CD14-positive monocyte (primary cell): ENCODE measurements at regions not wholly inside any gene's neighbourhood (a gene's known extent, or its start where the extent isn't known, plus 50 kb on each side); places are given as distances from the start of the nearest gene placed in this dataset.
"Not testable (repeated sequence)": the region's sequence is repeated elsewhere in the genome, so short reads cannot be mapped to it uniquely, and the experiment has no call there.

Experiments used
- DNase-seq, 3 donors: peaks; one replicate each; pipeline ENCODE4 v3.0.0-alpha.2; 2011 to 2022
- H2AFZ ChIP-seq: 2 replicates; pipeline ENCODE4 v1.6.0; 2012; ENCODE audit warnings: mild to moderate bottlenecking, low read depth, low read length, inconsistent platforms; ENCODE audit not compliant: insufficient read depth, poor library complexity, severe bottlenecking
- H3K27ac ChIP-seq, 2 donors: 1 replicate in 1 of 2; 2 replicates in 1 of 2; pipeline ENCODE4 v1.5.1; 2012 to 2013; ENCODE audit warnings: low read length in 2 of 2, control low read depth in 1 of 2, inconsistent platforms in 1 of 2, low read depth in 1 of 2, mild to moderate bottlenecking in 1 of 2
- H3K27me3 ChIP-seq, 2 donors: one replicate each; pipeline versions ENCODE4 v1.6.0 to v1.6.1; 2011 to 2013; ENCODE audit warnings: low read length in 2 of 2; ENCODE audit not compliant: control insufficient read depth in 2 of 2, insufficient read depth in 2 of 2
- H3K36me3 ChIP-seq, 2 donors: replicated peaks in 1 of 2; 1 replicate in 1 of 2; 2 replicates in 1 of 2; pipeline versions ENCODE4 v1.5.1 to v1.6.1; 2012 to 2013; ENCODE audit warnings: low read length in 2 of 2, control low read depth in 1 of 2, inconsistent platforms in 1 of 2, mild to moderate bottlenecking in 1 of 2; ENCODE audit not compliant: insufficient read depth in 2 of 2, control insufficient read depth in 1 of 2
- H3K4me1 ChIP-seq, 2 donors: 1 replicate in 1 of 2; 2 replicates in 1 of 2; pipeline versions ENCODE4 v1.5.1 to v1.6.1; 2012 to 2013; ENCODE audit warnings: low read length in 2 of 2, control low read depth in 1 of 2, inconsistent platforms in 1 of 2, mild to moderate bottlenecking in 1 of 2, moderate library complexity in 1 of 2; ENCODE audit not compliant: insufficient read depth in 2 of 2, control insufficient read depth in 1 of 2
- H3K4me2 ChIP-seq: replicated peaks from 2 replicates; pipeline ENCODE3; 2012; ENCODE audit warnings: low read length, moderate library complexity, mild to moderate bottlenecking; ENCODE audit not compliant: poor library complexity, severe bottlenecking; ENCODE audit errors: extremely low read depth
- H3K4me3 ChIP-seq, 3 experiments: fragments of 200-600 bp in 1 of 3; sonication (generic) in 1 of 3; replicated peaks in 1 of 3; 1 replicate in 2 of 3; 2 replicates in 1 of 3; pipeline ENCODE4 v1.5.1; 2011 to 2013; ENCODE audit warnings: low read length in 3 of 3, mild to moderate bottlenecking in 3 of 3, control low read depth in 2 of 3, low read depth in 2 of 3, inconsistent platforms in 1 of 3, moderate library complexity in 1 of 3
- H3K79me2 ChIP-seq: 2 replicates; pipeline ENCODE4 v1.6.0; 2012; ENCODE audit warnings: mild to moderate bottlenecking, control low read depth, inconsistent platforms, low read length, moderate library complexity; ENCODE audit not compliant: insufficient read depth
- H3K9ac ChIP-seq: 2 replicates; pipeline ENCODE4 v1.6.0; 2017; ENCODE audit warnings: low read length, mild to moderate bottlenecking; ENCODE audit not compliant: insufficient read depth, poor library complexity, severe bottlenecking
- H3K9me3 ChIP-seq, 2 donors: replicated peaks in 1 of 2; 1 replicate in 1 of 2; 2 replicates in 1 of 2; pipeline versions ENCODE4 v1.5.1 to v1.6.1; 2012 to 2013; ENCODE audit warnings: low read length in 2 of 2, control low read depth in 1 of 2; ENCODE audit not compliant: control insufficient read depth in 1 of 2, insufficient read depth in 1 of 2
- H4K20me1 ChIP-seq: 2 replicates; pipeline ENCODE4 v1.6.0; 2012; ENCODE audit warnings: mild to moderate bottlenecking, low read length, control low read depth, moderate library complexity; ENCODE audit not compliant: insufficient read depth
- H3K27ac Mint-ChIP-seq, 7 donors: one replicate each; pipeline ENCODE4 v1.8.0; 2020; ENCODE audit warnings: mild to moderate bottlenecking in 7 of 7, mixed read lengths in 7 of 7, moderate library complexity in 6 of 7, inconsistent platforms in 2 of 7
- H3K27me3 Mint-ChIP-seq, 3 donors: one replicate each; pipeline ENCODE4 v1.8.0; 2021 to 2022; ENCODE audit warnings: low read depth in 3 of 3, mild to moderate bottlenecking in 3 of 3, mixed read lengths in 3 of 3, moderate library complexity in 3 of 3, inconsistent platforms in 1 of 3
- H3K36me3 Mint-ChIP-seq, 2 donors: one replicate each; pipeline ENCODE4 v1.8.0; 2020; ENCODE audit warnings: mixed read lengths in 2 of 2, inconsistent platforms in 1 of 2, mild to moderate bottlenecking in 1 of 2
- H3K4me1 Mint-ChIP-seq: one replicate; pipeline ENCODE4 v1.8.0; 2020; ENCODE audit warnings: mild to moderate bottlenecking, mixed read lengths
- H3K4me3 Mint-ChIP-seq, 2 donors: one replicate each; pipeline ENCODE4 v1.8.0; 2020; ENCODE audit warnings: mild to moderate bottlenecking in 2 of 2, mixed read lengths in 2 of 2, moderate library complexity in 1 of 2
- H3K9me3 Mint-ChIP-seq, 7 donors: one replicate each; pipeline ENCODE4 v1.8.0; 2020 to 2022; ENCODE audit warnings: mixed read lengths in 7 of 7, mild to moderate bottlenecking in 6 of 7, moderate library complexity in 6 of 7, inconsistent platforms in 2 of 7
- CTCF ChIP-seq: fragments of 200-600 bp; IDR thresholded peaks from one replicate; pipeline ENCODE4 v1.8.0; 2022; ENCODE audit warnings: antibody characterized with exemption, mild to moderate bottlenecking
- WGBS: methylation state at CpG from one replicate; pipeline ENCODE4 v1.1.5; 2013; ENCODE audit warnings: missing lambda C conversion rate; ENCODE audit not compliant: insufficient coverage; 5-methylcytosine and 5-hydroxymethylcytosine counted together
- intact Hi-C, 2 donors: fragments of 100-400 bp; cut with micrococcal nuclease; formaldehyde crosslinking; loops; one replicate each; pipeline versions ENCODE4 v1.15.0 to v1.15.1; 2023

GRCh38 chr2:66634784-66635183 is 199.9 kb downstream of the MEIS1 start:
- no peak overlapping the region for H3K9ac ChIP-seq
- H2AFZ ChIP-seq = no peak overlapping the region
- H3K27ac ChIP-seq = no peak overlapping the region
- H4K20me1 ChIP-seq = no peaks in the 10 kb centered on the region
- Mint-ChIP-seq H3K4me1 (no peaks in the 10 kb centered on the region), H3K27ac (no peak overlapping the region), H3K36me3 (no peaks in the 10 kb centered on the region), H3K9me3 (peaks cover 6 to 24% (median 12%) of the 10 kb centered on the region in 7 donors), H3K4me3 (no peak overlapping the region), H3K27me3 (peaks cover 0 to 2% (median 0%) of the 10 kb centered on the region in 3 donors)
- no peaks in the 10 kb centered on the region for H3K4me1 ChIP-seq
- DNase-seq = no peak
- H3K36me3 ChIP-seq = no peaks in the 10 kb centered on the region
- H3K9me3 ChIP-seq = peaks cover 4 to 9% of the 10 kb centered on the region in 2 donors
- H3K4me2 ChIP-seq = no peak overlapping the region
- intact Hi-C loops = no loop called here
- H3K27me3 ChIP-seq = no peaks in the 10 kb centered on the region
- H3K4me3 ChIP-seq = no peak overlapping the region
- H3K79me2 ChIP-seq = no peaks in the 10 kb centered on the region
- no peak for TF ChIP-seq CTCF

- Mint-ChIP-seq H3K9me3 (peaks cover 0 to 13% (median 8%) of the 10 kb centered on the region in 7 donors), H3K27me3 (no peaks in the 10 kb centered on the region), H3K4me1 (no peaks in the 10 kb centered on the region), H3K36me3 (no peaks in the 10 kb centered on the region), H3K27ac (no peak overlapping the region), H3K4me3 (no peak overlapping the region)
- Histone ChIP-seq H3K4me1 (no peaks in the 10 kb centered on the region), H3K79me2 (no peaks in the 10 kb centered on the region), H3K4me3 (no peak overlapping the region), H3K9me3 (peaks cover 0 to 3% of the 10 kb centered on the region in 2 donors), H2AFZ (no peak overlapping the region), H3K27ac (no peak overlapping the region), H3K36me3 (no peaks in the 10 kb centered on the region), H3K27me3 (no peaks in the 10 kb centered on the region), H3K4me2 (no peak overlapping the region), H4K20me1 (no peaks in the 10 kb centered on the region), H3K9ac (no peak overlapping the region)
- intact Hi-C loops = no loop called here
- WGBS = 100% methylated on average over 3 of the region's 6 CpGs
- TF ChIP-seq CTCF = no peak
- DNase-seq = no peak
Observed at GRCh38 chr2:66641685-66642084, 206.8 kb downstream of the MEIS1 start.

GRCh38 chr2:66648081-66648480 is 213.2 kb downstream of the MEIS1 start:
- H3K9ac ChIP-seq, intact Hi-C loops, H3K4me1 ChIP-seq, H3K79me2 ChIP-seq, H3K4me3 Mint-ChIP-seq, H3K27me3 Mint-ChIP-seq, H3K4me1 Mint-ChIP-seq, H3K4me2 ChIP-seq, H3K27ac ChIP-seq, H4K20me1 ChIP-seq, H3K36me3 Mint-ChIP-seq, H3K9me3 ChIP-seq, H3K4me3 ChIP-seq, H3K36me3 ChIP-seq, H3K27me3 ChIP-seq, H2AFZ ChIP-seq, DNase-seq: not testable (repeated sequence)
- 94% methylated on average over 12 of the region's 12 CpGs for WGBS
- H3K9me3 Mint-ChIP-seq = peaks cover 7 to 12% (median 8%) of the 10 kb centered on the region in 7 donors
- H3K27ac Mint-ChIP-seq = peak overlapping the region in 1 of 7 donors; percentile 25
